K562 (cell line): ENCODE measurements at regions not wholly inside any gene's neighbourhood (a gene's known extent, or its start where the extent isn't known, plus 50 kb on each side); places are given as distances from the start of the nearest gene placed in this dataset.

Experiments
- ATAC-seq: fragments of 200-7000 bp; cut with Tn5 transposase; 3 replicates; pipeline ENCODE4 v1.9.1; 2020; ENCODE audit warnings: moderate library complexity
- BruUV-seq: library from RNA; stranded (reverse); fragments of 400-500 nt; replicated peaks from 2 replicates; lab custom pipeline; 2021; lab: Mats Ljungman, UMichigan
- CTCF ChIA-PET: fragments of 300-600 bp; formaldehyde crosslinking; extraction: SDS; loops from one replicate; lab custom pipeline; 2021; ENCODE audit warnings: low intra/inter-chr PET ratio; lab: Yijun Ruan, JAX
- POLR2A ChIA-PET: fragments of 300-600, 350-650 bp; sonication (Branson Sonifier 250); formaldehyde crosslinking; extraction: SDS; loops from one replicate; lab custom pipeline; 2021; ENCODE audit warnings: antibody characterized with exemption, inconsistent platforms; lab: Yijun Ruan, JAX
- DNase-seq, 4 experiments: peaks; one replicate each; pipeline versions ENCODE4 v3.0.0 to v3.0.0-alpha.2; 2011 to 2018; ENCODE audit warnings: low spot score in 3 of 4, mixed read lengths in 3 of 4; ENCODE audit errors: extremely low read depth in 1 of 4
- FAIRE-seq: peaks from 2 replicates; lab custom pipeline; 2011; peaks lifted over from hg19 to GRCh38; lab: Jason Lieb, UNC
- H2AFZ ChIP-seq: 2 replicates; pipeline ENCODE4 v1.6.0; 2011; ENCODE audit warnings: low read depth, low read length, control low read depth, inconsistent platforms
- H3K27ac ChIP-seq: fragments of 200-600 bp; 3 replicates; pipeline ENCODE4 v1.8.0; 2011; ENCODE audit warnings: low read depth, mild to moderate bottlenecking, control low read depth, inconsistent platforms, low read length, moderate library complexity, mixed read lengths; ENCODE audit errors: extremely low read depth
- H3K27me3 ChIP-seq, 2 experiments: fragments of 300-600 bp in 1 of 2; 2 replicates in 1 of 2; 3 replicates in 1 of 2; pipeline versions ENCODE4 v1.6.0 to v1.8.0; 2011; ENCODE audit warnings: inconsistent platforms in 2 of 2, low read length in 2 of 2, mild to moderate bottlenecking in 1 of 2, mixed read lengths in 1 of 2, moderate library complexity in 1 of 2; ENCODE audit not compliant: control insufficient read depth in 2 of 2, insufficient read depth in 2 of 2
- H3K36me3 ChIP-seq: fragments of 300-600 bp; 3 replicates; pipeline ENCODE4 v1.8.0; 2011; ENCODE audit warnings: mild to moderate bottlenecking, low read length, inconsistent platforms; ENCODE audit not compliant: control insufficient read depth, insufficient read depth
- H3K4me1 ChIP-seq, 2 experiments: fragments of 200-600 bp in 1 of 2; replicated peaks in 1 of 2; 2 replicates in 1 of 2; 3 replicates in 1 of 2; pipeline versions ENCODE4 v1.5.1 to v1.8.0; 2011; ENCODE audit warnings: inconsistent platforms in 2 of 2, low read length in 2 of 2, mild to moderate bottlenecking in 1 of 2, mixed read lengths in 1 of 2, moderate library complexity in 1 of 2; ENCODE audit not compliant: control insufficient read depth in 2 of 2, insufficient read depth in 2 of 2
- H3K4me2 ChIP-seq: 2 replicates; pipeline ENCODE4 v1.6.1; 2011; ENCODE audit warnings: low read length, control low read depth, inconsistent platforms, mixed read lengths; ENCODE audit not compliant: insufficient read depth
- H3K4me3 ChIP-seq: fragments of 200-600 bp; sonication (generic), shearing (Covaris generic); 2 replicates; pipeline ENCODE4 v1.5.1; 2016; ENCODE audit warnings: control low read depth, inconsistent platforms
- H3K79me2 ChIP-seq: fragments of 200-600 bp; 3 replicates; pipeline ENCODE4 v1.8.0; 2011; ENCODE audit warnings: low read length, inconsistent platforms; ENCODE audit not compliant: control insufficient read depth, insufficient read depth
- H3K9ac ChIP-seq, 2 experiments: 2 replicates each; pipeline versions ENCODE4 v1.6.0 to v1.6.1; 2011; ENCODE audit warnings: low read depth in 2 of 2, low read length in 2 of 2, control low read depth in 1 of 2, inconsistent platforms in 1 of 2, mild to moderate bottlenecking in 1 of 2, mixed read lengths in 1 of 2; ENCODE audit not compliant: insufficient read depth in 1 of 2
- H3K9me1 ChIP-seq: one replicate; pipeline ENCODE4 v1.6.0; 2011; ENCODE audit warnings: inconsistent platforms, mild to moderate bottlenecking, low read length, moderate library complexity; ENCODE audit not compliant: control insufficient read depth, insufficient read depth
- H3K9me3 ChIP-seq: replicated peaks from 2 replicates; pipeline ENCODE4 v1.5.1; 2011; ENCODE audit warnings: low read depth, low read length, inconsistent platforms; ENCODE audit not compliant: control insufficient read depth, insufficient read depth
- H4K20me1 ChIP-seq: replicated peaks from 2 replicates; pipeline ENCODE4 v1.6.1; 2011; ENCODE audit warnings: low read length, inconsistent platforms, mixed read lengths; ENCODE audit not compliant: control insufficient read depth, insufficient read depth
- CCAR2 ChIP-seq: fragments of 200-400 bp; formaldehyde crosslinking; IDR thresholded peaks from 2 replicates; pipeline ENCODE4 v1.6.1; 2017; ENCODE audit warnings: mild to moderate bottlenecking, low read depth, low read length
- CHCHD3 ChIP-seq: fragments of 250-450 bp; sonication (Bioruptor Pico); IDR thresholded peaks from 2 replicates; pipeline ENCODE4 v2.1.2; 2022; ENCODE audit warnings: mild to moderate bottlenecking
- E2F8 ChIP-seq: fragments of 450-650 bp; IDR thresholded peaks from 2 replicates; pipeline ENCODE4 v1.7.1; 2018; ENCODE audit warnings: mild to moderate bottlenecking, low read depth; ENCODE audit not compliant: partially characterized antibody
- EGR1 ChIP-seq: fragments of 450-650 bp; conservative IDR thresholded peaks from 2 replicates; pipeline ENCODE4 v1.6.1; 2017; ENCODE audit warnings: mild to moderate bottlenecking
- FUS ChIP-seq: fragments of 200-400 bp; formaldehyde crosslinking; optimal IDR thresholded peaks from 2 replicates; pipeline ENCODE3; 2017; ENCODE audit warnings: low read depth, low read length
- HDAC1 ChIP-seq, 2 experiments: fragments of 450-650 bp; IDR thresholded peaks; 2 replicates each; pipeline ENCODE4 v1.6.1; 2016 to 2017; ENCODE audit warnings: inconsistent platforms in 1 of 2, mild to moderate bottlenecking in 1 of 2, moderate library complexity in 1 of 2
- IFI16 ChIP-seq: fragments of 250-450 bp; sonication (Bioruptor Pico); IDR thresholded peaks from 2 replicates; pipeline ENCODE4 v2.1.2; 2022; ENCODE audit warnings: mild to moderate bottlenecking, inconsistent platforms
- IRF9 ChIP-seq: fragments of 450-650 bp; IDR thresholded peaks from 2 replicates; pipeline ENCODE4 v1.6.1; 2016; ENCODE audit warnings: missing biosample characterization, missing genetic modification characterization
- LEF1 ChIP-seq: fragments of 450-650 bp; IDR thresholded peaks from 2 replicates; pipeline ENCODE4 v1.6.1; 2016; ENCODE audit warnings: mild to moderate bottlenecking
- MCM5 ChIP-seq: fragments of 450-650 bp; IDR thresholded peaks from 2 replicates; pipeline ENCODE4 v1.6.1; 2016; ENCODE audit warnings: low read depth
- NR3C1 ChIP-seq: sonication (generic); formaldehyde crosslinking; IDR thresholded peaks from 2 replicates; pipeline ENCODE4 v1.8.1; 2022; ENCODE audit warnings: missing genetic modification reagents
- SMAD3 ChIP-seq: fragments of 450-650 bp; formaldehyde crosslinking; conservative IDR thresholded peaks from 2 replicates; pipeline ENCODE4 v1.4.0; 2020; ENCODE audit warnings: mild to moderate bottlenecking
- TGIF2 ChIP-seq: sonication (generic); formaldehyde crosslinking; IDR thresholded peaks from 2 replicates; pipeline ENCODE4 v1.8.1; 2022; ENCODE audit warnings: mild to moderate bottlenecking, missing genetic modification reagents, moderate library complexity
- TSHZ1 ChIP-seq: fragments of 250-450 bp; sonication (Bioruptor Pico); IDR thresholded peaks from 2 replicates; pipeline ENCODE4 v1.4.0; 2020; ENCODE audit warnings: mild to moderate bottlenecking, moderate library complexity
- WGBS: fragments of 100-300 bp; shearing (Covaris generic); methylation state at CpG from one replicate; pipeline ENCODE4 v1.1.6; 2016; ENCODE audit warnings: low coverage, mixed read lengths; ENCODE audit not compliant: insufficient coverage; ENCODE audit errors: missing lambda C conversion rate; 5-methylcytosine and 5-hydroxymethylcytosine counted together
- in situ Hi-C: fragments of 300-500 bp; cut with MboI; formaldehyde crosslinking; loops from 4 replicates; pipeline ENCODE4 v1.15.0; 2018; ENCODE audit warnings: inconsistent platforms, mixed read lengths
- intact Hi-C: fragments of 100-400 bp; cut with micrococcal nuclease; formaldehyde crosslinking; loops from 2 replicates; pipeline ENCODE4 v1.14.2; 2022
- TF ChIP-seq, protein P1 (sequence below): fragments of 200-800 bp; sonication (Bioruptor generic); IDR thresholded peaks from 2 replicates; pipeline ENCODE4 v1.6.1; 2017; ENCODE audit warnings: missing genetic modification characterization, missing compliant biosample characterization

DNA sequence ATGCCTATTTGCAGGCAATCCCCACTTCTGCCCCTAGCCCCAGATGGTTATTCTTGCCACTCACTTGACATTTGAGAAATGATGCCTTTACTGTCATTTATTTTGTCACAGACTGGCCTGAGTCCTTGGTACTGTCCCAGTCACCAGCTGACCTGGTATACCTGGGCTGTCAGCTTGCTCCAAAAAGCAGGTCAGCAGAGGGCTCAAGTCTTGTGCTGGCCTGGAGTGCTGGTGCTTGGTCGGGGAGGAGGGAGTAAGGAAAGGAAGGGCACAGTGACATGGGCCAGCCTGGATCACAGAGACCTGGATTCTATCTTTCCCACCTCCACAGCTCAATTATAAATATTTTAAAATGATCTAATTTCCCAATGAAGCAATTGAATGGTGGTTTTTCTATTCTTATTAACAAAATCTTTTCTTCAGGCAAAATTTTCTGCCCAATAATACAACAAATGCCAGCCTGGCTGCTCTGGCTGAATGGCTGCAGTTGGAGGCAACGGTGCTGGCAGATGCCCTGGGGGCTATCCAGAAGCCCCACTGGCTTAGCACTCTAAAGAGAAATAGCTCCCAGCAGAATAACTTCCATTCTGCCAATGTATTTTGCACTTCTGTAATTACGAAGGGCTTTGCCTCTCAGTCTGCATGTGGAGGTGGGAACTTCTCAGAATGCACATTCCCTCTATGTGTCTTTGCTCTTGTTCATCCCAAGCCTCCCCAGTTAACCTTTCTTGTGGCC lies 160.6 kb downstream of the GADD45G start:
- H3K9ac ChIP-seq = no peak overlapping the region
- ChIA-PET POLR2A (no interaction called here), CTCF (no interaction called here)
- no peak for FAIRE-seq
- H3K27me3 ChIP-seq = no peaks in the 10 kb centered on the region
- no peaks in the 10 kb centered on the region for H4K20me1 ChIP-seq
- no peak overlapping the region for H3K27ac ChIP-seq
- in situ Hi-C loops = no loop called here
- H3K4me2 ChIP-seq = no peak overlapping the region
- 0% methylated on average over 3 of the region's 3 CpGs for WGBS
- DNase-seq = no peak
- no peaks in the 10 kb centered on the region for H3K79me2 ChIP-seq
- no peaks in the 10 kb centered on the region for H3K4me1 ChIP-seq
- H3K9me3 ChIP-seq = no peaks in the 10 kb centered on the region
- no peaks in the 10 kb centered on the region for H3K9me1 ChIP-seq
- no TSS peak for BruUV-seq
- no peak overlapping the region for H2AFZ ChIP-seq
- H3K36me3 ChIP-seq = no peaks in the 10 kb centered on the region
- no peak for ATAC-seq
- no peak overlapping the region for H3K4me3 ChIP-seq
- intact Hi-C loops = no loop called here
- no peak for TF ChIP-seq HDAC1 (IDR thresholded peaks at IDR 0.05)
- TF ChIP-seq IFI16 (CRISPR knock-in tag) = no peak
- TF ChIP-seq LEF1 = no peak
- TF ChIP-seq, protein P1, sequence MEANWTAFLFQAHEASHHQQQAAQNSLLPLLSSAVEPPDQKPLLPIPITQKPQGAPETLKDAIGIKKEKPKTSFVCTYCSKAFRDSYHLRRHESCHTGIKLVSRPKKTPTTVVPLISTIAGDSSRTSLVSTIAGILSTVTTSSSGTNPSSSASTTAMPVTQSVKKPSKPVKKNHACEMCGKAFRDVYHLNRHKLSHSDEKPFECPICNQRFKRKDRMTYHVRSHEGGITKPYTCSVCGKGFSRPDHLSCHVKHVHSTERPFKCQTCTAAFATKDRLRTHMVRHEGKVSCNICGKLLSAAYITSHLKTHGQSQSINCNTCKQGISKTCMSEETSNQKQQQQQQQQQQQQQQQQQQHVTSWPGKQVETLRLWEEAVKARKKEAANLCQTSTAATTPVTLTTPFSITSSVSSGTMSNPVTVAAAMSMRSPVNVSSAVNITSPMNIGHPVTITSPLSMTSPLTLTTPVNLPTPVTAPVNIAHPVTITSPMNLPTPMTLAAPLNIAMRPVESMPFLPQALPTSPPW (CRISPR knock-in tag) = no peak
- TF ChIP-seq NR3C1 (CRISPR knock-in tag) = no peak
- no peak for TF ChIP-seq TGIF2 (CRISPR knock-in tag)
- TF ChIP-seq IRF9 (tag) = no peak
- no peak for TF ChIP-seq E2F8
- no peak for TF ChIP-seq FUS
- TF ChIP-seq CCAR2 = no peak
- no peak for TF ChIP-seq MCM5
- TF ChIP-seq TSHZ1 (CRISPR knock-in tag) = no peak
- TF ChIP-seq SMAD3 (CRISPR knock-in tag) = no peak
- TF ChIP-seq EGR1 = no peak
- TF ChIP-seq CHCHD3 (CRISPR knock-in tag) = no peak
